ENCODE measurements at regions not wholly inside any gene's neighbourhood (a gene's known extent, or its start where the extent isn't known, plus 50 kb on each side); places are given as distances from the start of the nearest gene placed in this dataset.
"Not testable (repeated sequence)": the region's sequence is repeated elsewhere in the genome, so short reads cannot be mapped to it uniquely, and the experiment has no call there.

DNA sequence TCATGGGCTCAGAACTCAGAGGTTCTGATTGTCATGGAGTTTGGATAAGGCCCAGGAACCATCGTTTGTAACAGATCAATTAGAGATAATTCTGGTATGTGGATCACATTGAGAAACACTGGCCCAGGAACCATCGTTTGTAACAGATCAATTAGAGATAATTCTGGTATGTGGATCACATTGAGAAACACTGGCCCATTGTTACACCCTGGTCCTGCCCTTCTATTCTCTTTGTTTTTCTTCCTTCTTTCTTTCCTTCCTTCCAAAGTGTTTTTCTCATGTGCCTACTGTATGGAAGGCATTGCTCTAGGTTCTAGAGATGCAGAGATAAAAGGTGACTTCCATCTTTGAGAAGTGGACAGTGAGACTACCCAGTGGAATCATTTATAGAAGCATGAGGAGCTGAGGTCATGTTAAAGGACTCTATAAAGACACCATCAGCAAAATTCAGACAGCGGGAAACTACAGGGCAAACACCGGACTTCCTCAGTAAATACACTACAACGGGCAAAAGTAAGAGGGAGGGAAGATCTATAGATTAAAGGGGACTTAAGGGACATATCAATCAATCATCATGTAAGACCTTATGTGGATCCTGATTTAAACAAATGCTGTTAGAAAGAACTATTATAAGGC is 153.8 kb downstream of the UNC5CL start:
- DNase-seq (ENCODE audit: low read depth in 2 of 2): no peak

DNA sequence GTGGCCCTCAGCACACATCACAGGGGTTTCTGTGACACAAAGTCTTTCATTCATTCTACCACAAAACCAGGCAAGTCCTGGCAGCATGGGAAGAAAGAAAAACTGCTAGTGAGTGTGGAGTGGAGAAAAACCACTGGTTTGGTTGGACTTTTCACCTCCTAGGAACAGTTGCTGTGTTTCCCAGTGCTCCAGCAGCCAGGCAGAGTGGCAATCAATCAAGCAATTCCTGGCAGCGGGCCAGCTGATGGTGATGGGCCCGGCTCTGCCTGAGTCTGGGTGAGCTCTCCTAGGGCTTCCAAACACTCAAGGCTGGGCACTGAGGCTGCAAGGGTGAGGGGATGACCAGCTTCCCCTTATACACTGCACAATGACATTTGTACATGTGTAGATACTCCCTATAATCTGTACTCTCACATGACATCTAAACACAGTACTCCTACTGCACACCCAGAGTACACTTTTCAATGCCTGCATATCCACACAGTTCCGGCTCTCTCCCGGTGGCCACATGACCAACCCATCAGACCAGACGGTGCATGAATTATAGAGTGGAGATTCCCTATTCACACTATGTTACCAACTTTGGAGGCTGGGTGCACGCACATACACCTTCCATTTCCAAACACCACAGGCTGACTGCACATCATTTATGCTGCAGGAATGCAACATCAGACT is 156.6 kb downstream of the UNC5CL start:
- no peak for DNase-seq (ENCODE audit: low read depth in 2 of 2)

DNA sequence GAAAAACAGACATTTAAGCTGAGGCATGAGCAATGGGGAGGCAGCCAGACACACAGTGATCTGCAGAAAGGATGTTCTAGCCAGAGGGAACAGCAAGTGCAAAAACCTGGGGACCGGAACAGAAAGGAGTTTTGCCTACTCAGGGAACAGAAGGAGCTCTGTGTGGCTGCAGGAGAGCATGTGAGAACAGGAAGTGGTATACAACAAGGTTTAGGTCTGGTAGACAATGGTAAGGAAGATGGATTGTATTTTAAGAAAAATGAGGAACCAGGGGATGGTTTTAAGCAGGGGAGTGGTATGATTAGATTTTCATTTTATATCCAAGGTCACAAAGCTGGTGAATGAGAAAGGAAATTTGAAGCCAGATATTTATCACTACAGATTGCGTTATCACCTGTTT is 157.5 kb downstream of the UNC5CL start:
- no peak for DNase-seq (ENCODE audit: low read depth in 2 of 2)

DNA sequence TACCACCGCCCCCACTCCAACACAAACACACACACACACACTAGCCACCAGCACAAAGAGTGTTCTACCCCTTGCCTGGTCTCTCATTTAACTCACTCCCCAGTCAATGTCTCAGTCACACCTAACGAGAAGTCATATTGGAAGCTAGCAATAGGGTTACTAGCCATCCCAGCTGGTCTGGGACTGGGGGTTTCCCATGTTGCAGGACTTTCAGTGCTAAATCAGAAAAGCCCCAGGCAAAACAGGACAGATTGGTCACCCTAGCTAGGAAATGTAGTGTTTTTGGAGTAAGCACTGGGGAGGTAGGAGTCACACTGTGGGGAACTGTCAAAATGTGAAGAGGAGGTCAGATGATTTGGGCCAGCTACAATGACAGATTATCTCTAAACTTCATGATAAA is 158.1 kb downstream of the UNC5CL start:
- no peak for DNase-seq (ENCODE audit: low read depth in 2 of 2)

DNA sequence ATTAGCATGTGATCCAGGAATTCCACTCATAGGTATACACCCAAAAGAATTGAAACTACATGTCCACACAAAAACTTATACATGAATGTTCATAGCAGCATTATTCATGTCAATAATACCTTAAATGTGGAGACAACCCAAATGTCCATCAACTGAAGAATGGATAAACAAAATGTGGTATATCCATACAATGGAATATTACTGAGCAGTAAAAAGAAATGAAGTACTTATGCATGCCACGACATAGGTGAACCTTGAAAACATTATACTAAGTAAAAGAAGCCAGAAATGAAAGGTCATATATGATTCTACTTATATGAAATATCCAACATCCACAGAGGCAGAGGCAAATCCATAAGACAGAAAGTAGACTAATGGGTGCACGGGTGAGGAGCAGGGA is 159.9 kb downstream of the UNC5CL start:
- DNase-seq (ENCODE audit: low read depth in 2 of 2): no peak

DNA sequence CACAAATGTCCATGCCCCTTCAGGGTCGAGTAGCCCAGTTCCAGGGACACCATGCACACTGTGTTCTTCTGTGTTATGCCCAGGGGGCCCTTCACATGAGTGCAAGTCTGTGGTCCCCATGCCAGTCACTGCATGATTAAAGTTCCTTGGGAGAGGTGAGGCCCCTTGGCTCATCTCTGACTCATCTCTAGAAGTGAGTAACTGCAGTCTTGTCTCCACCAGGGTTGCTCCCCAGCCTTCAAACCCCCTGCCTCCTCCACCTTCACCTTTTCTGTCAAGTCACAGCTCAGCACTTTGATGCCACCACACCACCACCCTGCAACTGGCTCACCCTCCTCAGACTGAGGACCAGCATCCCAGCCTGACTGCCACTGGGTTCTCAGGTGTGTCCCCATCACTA is 161.7 kb downstream of the UNC5CL start:
- no peak for DNase-seq (ENCODE audit: low read depth in 2 of 2)

DNA sequence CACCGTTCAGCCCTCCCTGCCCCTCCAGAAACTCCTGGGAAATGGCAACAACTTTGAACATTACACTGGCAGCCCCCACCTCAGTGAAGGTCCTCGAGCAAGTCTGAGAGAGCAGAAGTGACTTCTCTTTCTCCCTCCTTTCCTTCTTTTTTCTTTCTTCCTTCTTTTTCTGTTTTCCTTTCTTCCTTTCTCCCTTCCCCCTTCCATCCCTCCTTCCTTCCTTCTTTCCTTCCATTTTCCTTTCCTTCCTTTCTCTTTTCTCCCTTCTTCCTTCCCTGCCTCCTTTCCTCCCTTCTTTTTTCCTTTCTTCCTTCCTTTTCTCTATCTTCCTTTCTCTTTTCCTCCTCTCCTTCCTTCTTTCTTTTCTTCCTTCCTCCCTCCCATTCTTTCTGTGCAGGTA is 162.7 kb downstream of the UNC5CL start:
- no peak for DNase-seq (ENCODE audit: low read depth in 2 of 2)

DNA sequence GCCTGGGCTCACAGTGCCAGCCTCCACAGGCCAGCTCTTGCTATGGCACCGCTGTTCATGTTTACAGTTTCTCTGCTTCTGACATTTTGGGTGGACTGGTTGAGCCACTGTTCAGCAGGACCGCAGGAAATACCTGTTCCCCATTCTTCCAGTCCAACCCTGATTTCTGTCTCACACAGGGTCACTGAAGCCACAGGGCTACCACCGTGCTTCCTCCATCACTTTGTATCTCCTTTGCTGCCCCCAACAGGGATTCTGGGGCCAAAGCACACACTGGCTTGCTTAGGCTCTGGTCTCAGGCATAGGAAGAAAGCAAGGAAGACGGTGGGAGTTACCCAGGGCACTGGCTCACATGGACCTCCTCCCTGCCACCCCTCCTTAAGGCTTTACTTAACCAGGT is 164.5 kb downstream of the UNC5CL start:
- DNase-seq (ENCODE audit: low read depth in 2 of 2): no peak

DNA sequence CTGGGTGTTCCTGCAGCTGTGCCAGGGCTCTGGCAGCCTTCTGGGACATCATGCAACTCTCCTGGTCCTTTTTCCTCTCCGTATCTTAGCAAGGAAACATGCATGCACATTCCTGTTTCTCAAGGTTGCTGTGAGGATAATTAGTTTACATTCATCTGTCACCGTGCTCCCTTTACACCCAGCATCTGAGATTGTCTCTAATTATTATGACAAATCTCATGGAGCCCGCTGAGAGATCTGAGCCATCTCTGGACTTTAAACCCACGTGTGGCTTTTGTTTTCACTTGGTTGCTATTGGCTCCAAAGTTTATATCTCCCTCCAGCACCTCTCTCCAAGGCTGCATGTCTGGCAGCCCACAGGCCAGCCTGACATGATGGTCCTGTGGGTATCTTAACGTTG is 167.6 kb downstream of the UNC5CL start:
- no peak for DNase-seq (ENCODE audit: low read depth in 2 of 2)

DNA sequence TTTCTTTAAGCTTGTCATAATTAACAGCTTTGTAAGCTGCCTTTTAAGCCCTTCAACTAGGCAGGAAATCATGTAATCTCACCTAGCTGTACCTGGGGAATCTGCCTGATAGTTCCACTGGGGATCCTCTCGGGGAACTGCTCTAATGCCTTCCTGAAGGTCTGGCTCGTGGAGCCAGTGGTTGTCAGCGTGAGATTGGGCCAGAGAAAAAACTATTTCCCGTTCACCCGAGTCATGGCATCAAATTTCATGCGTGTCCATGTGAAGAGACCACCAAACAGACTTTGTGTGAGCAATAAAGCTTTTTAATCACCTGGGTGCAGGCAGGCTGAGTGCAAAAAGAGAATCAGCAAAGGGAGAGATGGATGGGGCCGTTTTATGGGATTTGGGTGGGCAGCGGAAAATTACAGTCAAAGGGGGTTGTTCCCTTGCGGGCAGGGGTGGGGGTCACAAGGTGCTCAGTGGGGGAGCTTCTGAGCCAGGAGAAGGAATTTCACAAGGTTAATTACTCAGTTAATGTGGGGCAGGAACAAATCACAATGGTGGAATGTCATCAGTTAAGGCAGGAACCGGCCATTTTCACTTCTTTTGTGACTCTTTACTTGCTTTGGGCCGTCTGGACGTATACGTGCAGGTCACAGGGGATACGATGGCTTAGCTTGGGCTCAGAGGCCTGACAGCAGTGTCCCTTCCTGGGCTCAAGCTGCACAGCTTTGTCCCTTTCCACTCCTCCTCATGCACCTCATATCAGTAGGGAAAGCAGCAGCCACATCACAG is 170.7 kb downstream of the UNC5CL start:
- DNase-seq (ENCODE audit: low read depth in 2 of 2): not testable (repeated sequence)

DNA sequence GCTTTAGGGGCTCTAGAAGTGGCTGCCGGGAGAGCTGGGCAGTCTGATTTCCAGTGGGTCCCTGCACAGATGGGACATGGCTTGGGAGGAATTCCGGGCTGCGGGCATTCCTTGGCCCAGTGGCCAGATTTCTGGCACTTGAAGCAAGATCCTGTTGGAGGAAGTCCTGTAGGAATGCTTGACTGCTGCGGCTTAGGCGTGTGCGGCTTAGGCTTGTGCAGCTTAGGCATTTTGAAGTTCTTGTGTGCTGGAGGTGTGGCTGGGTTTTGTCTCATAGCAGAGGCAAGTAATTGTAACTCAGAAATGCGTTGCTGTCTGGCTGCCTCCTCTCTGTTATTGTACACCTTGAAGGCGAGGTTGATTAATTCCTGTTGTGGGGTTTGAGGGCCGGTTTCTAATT is 171.5 kb downstream of the UNC5CL start:
- not testable (repeated sequence) for DNase-seq (ENCODE audit: low read depth in 2 of 2)

DNA sequence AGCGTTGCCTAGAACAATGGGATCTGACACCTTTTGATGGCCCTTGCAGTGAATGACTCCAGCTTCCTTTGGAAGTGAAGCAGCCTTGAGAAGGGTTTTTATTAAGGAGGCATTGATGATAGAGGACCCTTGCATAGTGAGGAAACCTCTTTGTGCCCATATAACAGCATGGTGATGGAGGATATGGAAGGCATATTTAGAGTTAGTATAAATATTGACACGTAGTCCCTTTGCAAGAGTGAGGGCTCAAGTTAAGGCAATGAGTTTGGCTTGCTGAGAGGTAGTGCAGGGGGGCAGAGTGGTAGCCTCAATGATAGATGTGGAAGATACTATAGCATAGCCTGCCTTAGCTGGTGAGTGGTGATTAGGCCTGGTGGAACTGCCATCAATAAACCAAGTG is 173.8 kb downstream of the UNC5CL start:
- not testable (repeated sequence) for DNase-seq (ENCODE audit: low read depth in 2 of 2)

DNA sequence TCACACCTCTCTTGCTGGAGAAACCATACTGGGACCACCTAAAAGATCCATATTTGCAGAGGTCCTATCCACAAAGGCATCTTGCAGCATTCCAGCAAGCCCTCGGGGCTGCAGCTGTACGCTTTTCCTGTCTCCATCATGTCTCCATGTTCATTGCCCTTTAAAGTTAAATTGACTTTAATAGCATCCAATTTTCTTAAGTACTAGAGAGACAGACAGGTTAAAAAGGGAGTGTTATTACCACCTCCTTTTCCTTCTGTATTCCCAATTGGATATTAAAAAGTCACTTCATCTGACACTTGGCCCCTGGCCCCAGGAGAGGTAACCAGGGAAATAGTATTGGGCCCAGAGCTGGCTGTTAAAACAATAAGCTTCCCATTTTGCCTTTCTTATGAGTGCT is 178.6 kb downstream of the UNC5CL start:
- DNase-seq (ENCODE audit: low read depth in 2 of 2): no peak

DNA sequence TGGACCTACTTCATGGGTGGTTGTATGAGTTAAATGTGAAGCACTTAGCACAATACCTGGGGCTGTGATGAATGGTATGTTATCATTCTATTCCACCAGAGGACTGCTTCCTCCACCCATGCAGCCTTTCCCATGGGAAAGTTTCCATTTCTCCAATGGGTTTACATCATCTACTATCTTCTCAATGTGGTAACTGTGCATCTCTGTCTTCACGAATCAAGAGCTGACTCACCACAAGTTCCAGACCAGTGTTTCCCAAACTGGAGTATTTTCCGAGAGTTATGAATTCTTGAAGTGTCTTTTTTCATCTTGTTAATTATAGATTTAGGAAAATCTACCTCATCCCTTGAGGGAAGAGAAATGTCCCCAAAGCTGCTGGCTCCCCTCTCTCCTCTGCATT is 182.8 kb downstream of the UNC5CL start:
- DNase-seq (ENCODE audit: low read depth in 2 of 2): no peak

DNA sequence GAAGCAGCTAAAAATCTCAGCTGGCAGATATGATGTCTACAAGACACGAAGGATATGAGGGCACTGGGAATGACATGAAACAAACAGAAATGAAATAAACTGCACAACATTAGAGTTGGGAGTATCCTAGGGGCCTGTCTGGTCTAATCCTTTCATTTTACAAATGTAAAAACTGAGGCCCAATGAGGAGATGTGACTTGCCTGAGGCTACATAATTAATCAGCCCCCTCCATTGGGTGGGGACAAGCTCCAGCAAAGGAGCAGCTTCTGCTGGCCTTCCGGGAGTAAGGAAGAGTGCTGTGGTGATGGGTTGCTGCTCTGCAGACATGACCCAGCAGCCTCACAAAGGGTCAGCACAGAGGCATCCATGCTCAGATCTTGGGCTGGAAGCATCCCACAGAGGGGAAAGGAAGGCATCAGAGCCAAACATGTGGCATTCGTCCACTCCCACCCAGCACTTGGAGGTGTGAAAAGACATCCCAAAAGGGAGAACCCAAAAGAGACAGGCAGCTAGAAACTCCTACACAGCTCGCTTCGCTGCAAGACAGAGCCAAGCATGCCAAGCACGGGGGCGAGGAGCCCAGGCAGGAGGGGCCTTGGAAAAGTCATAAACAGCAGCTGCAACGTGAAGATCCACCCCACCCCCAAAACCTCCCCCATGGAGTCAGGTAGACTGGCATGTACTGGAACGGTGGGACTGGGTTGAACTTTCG is 183.7 kb downstream of the UNC5CL start:
- no peak for DNase-seq (ENCODE audit: low read depth in 2 of 2)

DNA sequence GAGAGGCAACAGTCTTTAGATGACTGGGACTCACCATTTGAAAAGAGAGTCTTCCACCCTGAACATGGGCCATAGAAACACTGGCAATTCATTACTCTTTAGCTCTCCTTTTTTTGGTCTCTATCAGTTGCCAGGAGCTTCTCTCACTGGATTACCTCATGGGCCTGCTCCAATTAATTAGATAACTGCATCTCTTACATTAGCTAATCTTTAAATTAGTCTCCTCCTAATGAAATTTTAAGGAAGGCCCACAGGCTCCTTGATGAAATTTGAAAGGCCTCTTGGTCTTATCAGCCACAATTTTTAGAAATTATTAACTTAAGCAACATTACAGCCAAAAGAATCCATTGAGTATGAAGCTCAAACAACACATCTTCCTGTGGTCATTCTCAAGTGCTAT is 184.4 kb downstream of the UNC5CL start:
- DNase-seq (ENCODE audit: low read depth in 2 of 2): no peak

DNA sequence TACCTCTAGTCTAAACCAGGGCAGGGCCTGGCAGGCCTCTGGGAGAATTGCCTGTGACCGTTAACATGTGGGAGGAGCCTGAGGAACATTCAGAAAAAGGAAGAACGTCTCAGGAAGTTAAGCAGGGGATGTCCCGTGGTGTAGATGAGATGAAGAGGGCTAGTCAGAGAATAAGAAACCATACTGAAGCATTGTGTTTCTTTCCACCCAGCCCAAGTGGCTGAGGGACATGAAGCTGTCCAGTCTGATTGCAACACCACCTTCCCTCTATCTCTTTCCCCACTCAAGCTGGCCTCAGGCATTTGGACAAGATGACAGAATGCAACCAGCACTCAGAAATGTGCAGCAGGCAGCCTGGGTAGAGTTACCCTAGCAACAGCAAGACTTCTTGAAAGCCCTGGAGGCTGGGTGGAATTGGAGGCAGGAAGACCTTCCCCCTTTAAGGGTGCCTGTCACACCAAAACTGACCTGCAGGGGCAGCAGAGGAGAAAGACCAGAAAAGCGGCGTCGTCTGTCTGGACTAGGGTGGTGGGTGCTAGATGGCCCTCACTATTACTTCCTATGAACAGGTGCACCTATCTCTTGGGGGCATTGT is 186.1 kb downstream of the UNC5CL start:
- DNase-seq (ENCODE audit: low read depth in 2 of 2): no peak

DNA sequence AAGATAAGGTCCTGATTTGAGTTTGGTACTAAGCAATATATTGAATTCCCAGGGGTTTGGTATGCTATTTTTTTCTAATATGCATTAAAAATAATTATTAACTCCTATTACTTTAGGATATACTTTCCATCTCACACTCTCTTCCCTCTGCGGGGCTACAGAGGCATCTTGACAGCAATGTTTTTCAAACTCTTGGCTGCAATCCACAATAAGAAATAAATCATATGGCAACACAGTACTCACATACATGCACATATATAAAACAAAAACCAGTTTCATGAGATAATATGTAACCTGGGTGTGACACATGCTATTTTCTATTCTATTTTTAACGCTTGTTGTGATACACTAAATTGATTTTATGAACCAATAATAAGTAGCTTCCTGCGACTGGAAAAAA is 189.5 kb downstream of the UNC5CL start:
- no peak for DNase-seq (ENCODE audit: low read depth in 2 of 2)

DNA sequence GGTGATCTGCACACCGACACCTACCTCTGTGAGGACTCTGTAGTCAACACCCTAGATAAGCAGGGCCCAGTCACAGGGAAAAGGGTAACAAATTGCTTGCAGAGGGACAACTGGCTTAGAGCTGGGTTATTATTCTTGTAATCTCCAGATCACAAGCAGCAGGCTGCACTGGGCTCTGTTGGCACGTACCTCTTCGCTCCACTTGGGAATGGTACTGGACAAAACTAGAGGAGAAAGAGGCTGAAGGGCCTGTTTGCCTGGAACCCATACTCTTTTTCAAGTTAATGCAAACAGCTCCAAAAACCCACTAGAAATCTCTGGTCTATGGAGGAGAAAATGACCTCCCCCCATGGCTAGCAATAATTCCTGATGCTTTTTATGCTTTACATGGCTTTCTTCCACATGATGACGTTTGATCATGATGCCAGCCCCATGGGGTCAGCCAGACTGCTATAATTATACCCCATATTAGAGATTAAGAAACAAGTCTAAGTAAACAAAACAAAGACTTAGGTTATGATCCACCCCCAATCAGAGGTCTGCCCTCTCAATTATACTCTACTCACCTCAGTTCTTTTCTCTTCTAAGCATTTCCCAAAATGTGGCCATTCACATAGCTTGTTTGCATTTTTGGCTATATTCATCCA is 190.0 kb downstream of the UNC5CL start:
- DNase-seq (ENCODE audit: low read depth in 2 of 2): no peak

DNA sequence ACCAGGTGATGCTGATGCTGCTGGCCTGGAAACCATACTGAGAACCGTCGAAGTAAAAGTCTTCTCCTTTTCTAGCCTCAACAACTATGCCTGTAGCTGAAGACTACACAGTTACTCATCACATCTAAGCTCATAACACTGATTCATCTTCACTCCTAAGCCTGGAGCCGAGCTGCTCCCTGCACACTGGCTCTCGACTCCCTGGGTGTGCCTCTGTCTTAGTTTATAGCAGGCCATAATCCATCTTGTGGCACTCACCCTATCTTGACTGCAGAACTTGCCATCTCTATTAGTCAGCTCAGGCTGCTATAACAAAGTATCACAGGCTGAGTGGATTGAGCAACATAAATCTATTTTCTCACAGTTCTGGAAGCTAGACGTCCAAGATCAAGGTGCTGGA is 191.0 kb downstream of the UNC5CL start:
- no peak for DNase-seq (ENCODE audit: low read depth in 2 of 2)

DNA sequence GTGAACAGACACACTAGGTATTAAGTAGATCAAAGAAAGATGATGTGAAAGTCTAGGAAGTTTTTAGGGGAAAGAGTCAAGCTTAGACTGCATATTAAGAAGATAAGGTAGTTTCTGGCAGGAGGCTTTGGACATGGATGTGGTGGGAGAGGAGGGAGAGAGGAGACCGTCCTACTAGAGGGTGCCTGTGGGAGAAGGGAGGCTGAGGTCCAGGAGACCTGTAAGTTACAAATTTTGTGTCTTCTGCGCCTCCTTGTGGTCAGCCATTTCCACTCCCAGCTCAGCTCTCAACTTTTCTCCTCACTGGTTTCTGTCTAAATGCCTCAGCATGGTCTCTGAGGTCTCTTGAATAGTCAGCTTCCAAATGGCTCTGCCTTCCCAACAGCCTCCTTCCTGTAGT is 193.5 kb downstream of the UNC5CL start:
- DNase-seq (ENCODE audit: low read depth in 2 of 2): no peak

DNA sequence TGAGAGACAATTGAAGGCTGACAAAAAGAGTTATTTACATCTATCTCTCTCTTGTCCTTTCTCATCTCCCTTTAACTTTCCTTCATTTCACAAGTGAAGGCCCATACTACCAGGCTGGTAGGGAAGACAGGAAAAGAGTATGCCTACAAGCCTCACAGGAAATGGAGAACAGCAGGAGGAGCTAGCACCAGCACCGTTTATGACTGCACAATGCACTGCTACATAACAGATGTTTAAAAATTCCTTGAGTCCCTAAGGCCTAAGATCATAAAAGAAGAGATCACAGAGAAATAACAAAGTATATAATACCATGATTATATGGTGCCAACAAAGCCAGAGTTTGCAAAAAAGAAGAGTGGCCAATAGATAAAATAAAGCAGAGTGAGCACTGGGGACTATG is 194.8 kb downstream of the UNC5CL start:
- DNase-seq (ENCODE audit: low read depth in 2 of 2): no peak

Measured in stimulated activated CD8-positive, alpha-beta memory T cell treated with anti-CD3 and anti-CD28 coated beads, Interleukin-7, amount 100 ng/mL, for 4 hours (primary cell).